GM21737 (cell line): ENCODE measurements at regions not wholly inside any gene's neighbourhood (a gene's known extent, or its start where the extent isn't known, plus 50 kb on each side); places are given as distances from the start of the nearest gene placed in this dataset.
"Not testable (repeated sequence)": the region's sequence is repeated elsewhere in the genome, so short reads cannot be mapped to it uniquely, and the experiment has no call there.

Source experiments
- ATAC-seq: cut with Tn5 transposase; IDR thresholded peaks from one replicate; pipeline ENCODE4 v1.9.1; 2021; ENCODE audit warnings: mild to moderate bottlenecking, moderate library complexity; ENCODE audit not compliant: unreplicated experiment

DNA sequence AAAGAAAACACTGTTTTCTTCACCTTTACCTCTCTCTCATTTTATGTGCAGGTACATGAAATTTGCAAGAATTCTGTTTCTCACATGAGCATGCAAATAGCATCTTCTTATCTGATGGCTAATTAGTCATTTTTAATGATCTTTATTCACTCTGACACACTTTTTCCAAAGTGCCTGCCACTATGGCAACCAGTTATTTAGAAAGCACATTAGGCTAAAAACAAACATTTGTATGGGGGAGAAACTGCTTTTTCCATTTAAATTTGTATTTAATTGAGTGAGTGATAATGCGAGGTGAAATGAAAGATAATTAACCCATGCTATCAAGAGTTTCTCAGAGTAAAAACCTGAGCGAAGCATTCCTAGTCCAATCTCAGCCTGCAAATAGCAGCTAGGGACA lies 365.0 kb downstream of the MAT2B start:
- no peak for ATAC-seq

DNA sequence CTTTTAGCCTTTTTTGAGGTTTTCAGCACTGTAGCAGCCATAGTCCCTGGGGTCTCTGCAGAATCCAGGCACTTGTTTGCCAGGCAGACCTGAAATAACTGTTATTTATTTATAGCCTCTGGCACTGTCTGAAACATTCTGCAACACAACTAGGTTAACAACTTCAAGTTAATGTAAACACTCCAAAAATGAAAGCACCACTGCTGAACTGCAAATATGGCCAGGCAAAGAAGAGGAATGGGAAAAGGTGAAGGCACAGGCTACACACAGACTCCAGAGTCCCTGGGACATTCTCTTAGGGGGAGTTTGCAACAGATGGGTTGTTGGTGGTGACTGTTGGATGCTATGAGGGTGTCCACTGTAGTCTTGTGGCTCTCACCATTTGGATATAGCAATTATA lies 369.0 kb downstream of the MAT2B start:
- no peak for ATAC-seq

DNA sequence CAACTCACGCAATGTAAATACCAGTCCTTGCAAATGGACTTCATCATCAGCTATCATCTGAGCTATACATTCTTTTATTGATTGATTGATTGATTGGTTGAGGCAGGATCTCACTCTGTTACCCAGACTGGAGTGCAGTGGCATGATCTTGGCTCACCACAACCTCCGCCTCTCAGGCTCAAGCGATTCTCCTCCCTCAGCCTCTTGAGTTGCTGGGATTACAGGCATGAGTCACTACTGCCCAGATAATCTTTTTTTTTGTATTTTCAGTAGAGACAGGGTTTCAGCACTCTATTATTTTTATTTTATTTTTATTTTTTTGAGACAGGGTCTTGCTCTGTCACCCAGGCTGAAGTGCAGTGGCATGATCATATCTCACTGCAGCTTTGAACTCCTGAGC lies 369.5 kb downstream of the MAT2B start:
- ATAC-seq, result not testable (repeated sequence)

DNA sequence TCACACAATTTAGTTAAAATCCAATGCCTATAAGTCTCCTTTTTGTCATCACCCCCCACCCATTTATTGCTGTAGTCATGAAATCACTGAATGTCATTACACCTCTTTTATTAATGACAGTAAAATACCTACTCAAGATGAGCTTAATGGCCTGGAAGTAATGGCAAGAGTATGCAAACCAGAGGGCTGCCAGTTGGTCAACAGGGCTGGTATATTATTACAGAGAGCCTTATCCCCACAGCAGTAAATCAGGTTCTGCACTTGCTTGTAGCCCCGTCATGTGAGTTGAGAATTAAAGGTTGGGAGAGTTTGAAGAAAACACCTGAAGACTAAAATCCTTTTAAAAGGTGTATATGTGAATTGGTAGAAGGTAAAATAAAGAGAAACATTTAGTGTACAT lies 372.4 kb downstream of the MAT2B start:
- ATAC-seq, result no peak

DNA sequence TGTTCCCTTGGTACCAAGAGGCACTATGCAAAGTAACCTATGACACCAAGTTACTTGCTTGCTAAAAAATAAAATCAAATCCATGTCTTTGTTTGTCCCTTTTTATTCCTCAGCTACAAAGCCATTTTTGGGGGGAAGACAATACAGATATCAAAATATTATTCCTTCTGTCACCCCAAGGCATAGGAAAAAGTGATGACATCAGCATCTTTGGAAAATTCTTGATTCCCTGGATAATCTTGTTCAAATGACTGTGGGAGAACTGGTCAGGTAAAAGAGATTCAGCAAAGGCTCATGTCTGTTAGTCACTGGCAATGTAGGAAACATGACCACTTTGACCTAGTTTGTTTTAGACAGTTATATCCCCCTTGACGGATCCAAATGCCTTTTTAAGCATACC lies 373.1 kb downstream of the MAT2B start:
- ATAC-seq, result no peak

DNA sequence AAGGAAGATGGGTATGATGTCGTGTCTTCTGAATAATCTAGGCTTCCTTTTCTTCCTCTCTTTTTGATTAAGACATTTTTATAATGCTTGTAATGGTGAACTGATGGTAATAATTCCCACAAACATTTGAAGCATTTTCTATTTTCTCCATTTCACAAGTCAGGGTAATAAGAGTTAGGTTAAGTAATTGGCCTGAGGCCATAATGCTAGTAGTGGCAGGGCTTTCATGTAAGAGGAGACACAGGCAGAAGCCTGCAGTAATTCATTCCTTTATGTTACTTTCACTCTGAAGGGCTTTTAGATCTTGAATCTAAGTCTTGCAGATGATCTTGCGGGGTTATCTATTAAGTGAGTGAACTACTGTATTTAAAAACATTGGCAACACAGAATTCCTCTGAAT lies 374.9 kb downstream of the MAT2B start:
- no peak for ATAC-seq

DNA sequence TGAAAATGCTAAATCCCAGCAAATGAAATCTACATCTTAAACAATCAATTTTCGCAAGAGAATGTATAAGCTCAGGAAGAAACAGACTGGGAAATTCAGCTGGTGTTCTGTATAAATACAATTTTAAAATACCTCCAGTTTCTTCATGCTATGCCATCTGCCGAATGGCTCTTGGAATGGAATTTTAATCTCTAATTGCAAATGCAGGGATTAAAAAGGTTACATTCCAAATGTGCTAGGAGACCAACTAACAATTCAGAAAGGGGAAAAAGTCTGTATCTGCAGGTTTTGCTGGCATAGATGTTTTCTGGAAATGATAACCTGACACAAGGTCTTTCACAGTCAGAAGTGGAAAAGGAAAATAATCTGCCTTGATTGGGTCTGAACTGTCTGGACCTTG lies 379.7 kb downstream of the MAT2B start:
- ATAC-seq, result no peak

DNA sequence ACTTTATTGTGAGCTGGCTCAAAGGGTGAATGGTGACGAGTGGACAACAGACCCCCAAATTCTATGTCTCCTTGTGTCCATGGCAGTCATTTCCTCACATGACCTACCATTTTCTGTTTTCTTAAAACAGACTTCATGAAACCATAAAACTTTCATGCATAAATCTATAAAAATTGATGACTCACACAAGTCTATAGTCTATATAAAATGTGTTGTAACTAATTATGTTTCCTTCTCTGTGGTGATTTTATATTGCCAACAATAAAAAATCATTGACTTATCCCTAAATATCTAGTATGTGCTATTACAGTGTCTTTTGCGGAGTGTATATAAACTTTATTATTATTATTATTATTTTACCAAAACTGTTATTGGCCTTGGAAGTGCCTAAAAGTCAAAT lies 382.4 kb downstream of the MAT2B start:
- ATAC-seq, result no peak

DNA sequence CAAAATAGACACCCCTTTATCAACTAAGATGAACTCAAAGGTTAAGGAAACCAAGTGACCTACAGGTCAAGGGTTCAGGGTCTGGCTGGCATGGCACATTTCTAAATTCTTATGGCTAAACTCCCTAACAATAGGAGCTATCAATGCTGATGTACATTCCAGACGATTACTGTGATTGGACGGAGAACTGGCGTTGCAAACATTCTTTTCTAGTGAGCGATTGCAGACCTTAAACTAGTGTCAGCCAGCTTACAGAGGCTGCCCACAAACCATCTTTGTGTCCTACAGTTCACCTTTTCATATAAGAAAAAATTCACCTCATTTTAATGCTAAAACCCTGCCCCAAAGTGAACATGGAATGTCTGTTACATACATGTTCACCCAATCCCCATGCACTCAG lies 382.9 kb downstream of the MAT2B start:
- ATAC-seq, result no peak

DNA sequence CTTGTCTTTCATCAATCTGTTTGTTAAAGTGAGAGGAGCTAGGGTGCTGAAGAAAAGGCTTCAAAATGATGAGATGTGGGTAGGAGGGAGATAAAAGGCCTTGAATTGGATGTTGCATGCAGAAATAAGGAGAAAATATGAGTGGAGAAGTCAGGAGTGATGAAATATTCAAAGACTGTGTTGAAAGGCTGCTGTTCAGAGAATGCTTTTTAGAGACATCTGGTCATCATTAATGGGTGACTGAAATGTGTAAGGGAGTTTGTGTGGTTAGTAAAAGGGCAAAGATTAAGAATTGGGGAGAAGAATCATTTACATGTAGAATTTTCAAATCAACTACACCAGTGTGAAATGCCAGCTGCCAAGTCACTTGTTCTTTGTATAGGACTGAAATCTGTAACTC lies 383.9 kb downstream of the MAT2B start:
- no peak for ATAC-seq

DNA sequence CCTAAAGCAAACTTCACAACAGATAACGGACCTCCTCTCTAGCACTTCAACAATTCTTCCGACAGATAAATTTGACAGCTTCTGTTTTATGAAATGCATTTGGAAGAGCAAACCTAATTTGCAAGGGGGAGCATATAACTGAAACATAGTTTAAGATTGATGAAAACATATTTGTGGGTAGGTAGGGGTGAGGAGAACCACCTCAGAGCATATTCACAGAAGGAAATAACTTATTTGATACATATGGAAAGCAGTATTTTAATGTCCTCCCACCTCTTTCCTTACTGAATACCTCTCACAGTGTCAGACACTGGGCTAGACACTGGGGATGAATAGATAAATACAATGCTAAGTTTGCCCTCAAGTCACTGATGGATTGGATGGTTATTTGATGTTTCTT lies 384.8 kb downstream of the MAT2B start:
- no peak for ATAC-seq

DNA sequence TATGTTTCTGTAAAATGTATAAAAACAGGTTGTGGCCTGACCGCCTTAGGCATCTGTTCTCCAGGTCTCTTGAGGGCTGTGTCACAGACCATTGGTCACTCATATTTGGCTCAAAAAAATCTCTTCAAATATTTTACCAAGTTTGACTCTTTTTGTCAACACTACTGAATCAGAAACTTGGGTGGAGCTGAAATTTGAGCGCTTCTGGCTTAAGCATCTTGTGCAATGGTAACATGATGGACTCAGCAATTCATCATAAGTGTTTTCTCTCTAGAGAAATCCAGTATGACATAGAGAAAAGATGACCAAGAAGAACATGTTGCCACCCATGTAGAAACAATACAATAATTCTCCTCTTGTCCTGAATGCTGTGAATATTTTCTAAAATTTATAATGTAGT lies 387.9 kb downstream of the MAT2B start:
- no peak for ATAC-seq

DNA sequence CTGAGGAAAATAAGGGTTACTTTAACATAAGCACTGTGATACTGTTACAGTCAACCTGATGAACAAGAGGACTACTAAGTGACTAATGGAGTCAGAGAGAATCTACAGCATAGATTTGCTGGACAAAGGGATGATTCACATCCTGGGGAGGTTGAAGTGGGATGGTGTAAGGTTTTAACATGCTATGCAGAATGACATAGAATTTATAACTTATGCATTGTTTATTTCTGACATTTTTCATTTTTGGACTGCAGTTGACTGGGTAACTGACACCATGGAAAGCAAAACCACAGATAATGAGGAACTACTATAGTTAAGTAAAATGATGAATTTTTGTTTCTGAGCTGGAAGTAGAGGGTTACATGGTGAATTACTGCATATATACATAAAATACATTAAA lies 389.2 kb downstream of the MAT2B start:
- ATAC-seq, result no peak

DNA sequence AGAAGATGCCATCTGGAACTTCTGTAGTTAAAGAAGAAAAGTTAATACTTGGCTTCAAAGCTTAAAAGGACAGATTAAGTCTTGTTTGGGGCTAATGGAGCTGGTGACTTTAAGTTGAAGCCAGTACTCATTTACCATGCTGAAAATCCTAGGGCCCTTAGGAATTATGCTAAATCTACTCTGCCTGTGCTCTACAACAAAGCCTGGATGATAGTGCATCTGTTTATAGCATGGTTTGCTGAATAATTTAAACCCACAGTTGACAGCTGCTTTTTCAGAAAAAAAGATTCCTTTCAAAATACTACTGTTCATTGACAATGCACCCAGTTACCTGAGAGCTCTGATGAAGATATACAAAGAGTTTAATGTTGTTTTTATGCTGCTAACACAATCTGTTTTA lies 393.5 kb downstream of the MAT2B start:
- ATAC-seq, result no peak

DNA sequence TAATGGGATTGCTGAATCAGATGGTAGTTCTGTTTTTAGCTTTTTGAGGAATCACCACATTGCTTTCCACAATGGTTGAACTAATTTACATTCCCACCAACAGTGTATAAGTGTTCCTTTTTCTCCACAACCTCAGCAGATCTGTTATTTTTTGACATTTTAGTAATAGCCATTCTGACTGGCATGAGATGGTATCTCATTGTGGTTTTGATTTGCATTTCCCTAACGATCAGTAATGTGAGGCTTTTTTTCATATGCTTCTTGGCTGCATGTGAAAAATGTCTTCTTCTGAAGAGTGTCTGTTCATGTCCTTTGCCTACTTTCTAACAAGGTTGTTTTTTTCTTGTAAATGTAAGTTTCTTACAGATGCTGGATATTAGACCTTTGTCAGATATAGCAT lies 402.4 kb downstream of the MAT2B start:
- not testable (repeated sequence) for ATAC-seq

DNA sequence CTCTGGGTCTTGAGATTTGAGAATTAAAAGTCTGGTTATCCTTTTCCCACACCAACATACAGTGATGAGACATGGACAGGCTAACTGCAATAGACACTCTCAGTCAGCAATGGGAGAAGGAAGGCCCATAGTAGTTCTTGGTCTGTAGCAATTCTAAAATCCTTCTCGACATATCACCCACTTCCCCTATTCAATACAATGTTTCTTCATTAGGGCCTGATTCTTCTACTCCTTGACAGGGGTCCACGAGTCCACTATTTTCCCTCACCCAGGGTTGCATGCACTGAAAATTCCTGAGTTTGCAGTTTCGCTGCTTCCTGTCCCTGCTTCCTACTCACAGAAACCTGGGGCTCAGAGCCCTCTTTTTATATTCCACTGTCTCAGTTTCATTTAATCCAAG lies 402.8 kb downstream of the MAT2B start:
- ATAC-seq, result no peak

DNA sequence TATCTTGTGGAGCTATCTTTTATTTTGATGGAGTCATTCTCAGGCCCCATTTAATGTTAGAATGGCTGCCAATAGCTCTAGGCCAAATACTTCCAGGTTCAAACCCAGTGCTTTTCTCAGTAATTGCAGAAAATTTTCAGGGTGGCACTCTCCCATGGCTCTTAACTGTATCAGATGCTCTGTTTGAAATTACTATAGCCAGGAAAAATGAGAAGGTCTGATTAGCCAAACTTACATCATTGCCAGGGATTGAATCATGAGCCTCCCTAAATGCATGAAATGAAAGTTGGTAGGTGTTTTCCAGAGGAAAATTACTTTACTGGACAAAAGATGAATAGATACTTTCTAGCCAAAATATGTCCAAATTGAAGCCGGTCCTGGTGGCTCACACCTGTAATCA lies 404.8 kb downstream of the MAT2B start:
- no peak for ATAC-seq

DNA sequence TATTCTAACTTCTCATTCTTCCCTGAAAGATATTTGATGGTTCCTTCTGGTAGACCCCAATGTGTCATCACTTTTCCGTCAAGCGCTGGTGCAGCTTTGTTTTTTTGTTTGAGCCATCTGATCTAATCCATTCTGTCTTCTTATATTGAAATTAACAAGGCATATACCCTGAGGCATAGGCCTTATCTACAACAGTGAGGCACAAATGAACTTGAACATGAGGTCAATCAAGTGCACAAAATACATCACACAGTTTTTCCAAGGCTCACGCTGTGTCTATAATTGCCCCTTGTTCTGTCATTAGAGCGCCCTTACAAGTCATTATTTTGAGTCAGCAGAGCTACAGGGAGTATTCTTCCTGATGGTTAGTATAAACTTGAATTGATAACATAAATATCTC lies 406.6 kb downstream of the MAT2B start:
- no peak for ATAC-seq

DNA sequence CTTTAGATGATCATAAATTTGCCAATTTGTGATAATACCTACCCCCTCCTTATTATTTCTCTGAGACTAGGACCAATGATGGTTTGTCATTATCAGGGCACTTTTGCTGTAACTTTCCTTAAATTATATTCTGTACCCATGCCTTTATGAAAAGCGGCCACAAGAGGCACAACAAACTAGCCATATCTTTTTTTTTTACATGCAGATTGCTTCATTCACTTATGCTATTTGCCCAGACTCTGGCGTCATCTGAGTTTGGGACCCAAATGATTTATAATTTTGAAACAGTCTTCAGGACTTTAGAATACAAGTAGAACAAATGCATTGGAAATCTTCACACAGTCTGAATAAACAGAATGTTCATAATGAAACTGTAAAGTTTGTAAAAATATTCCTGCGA lies 408.1 kb downstream of the MAT2B start:
- ATAC-seq, result no peak

DNA sequence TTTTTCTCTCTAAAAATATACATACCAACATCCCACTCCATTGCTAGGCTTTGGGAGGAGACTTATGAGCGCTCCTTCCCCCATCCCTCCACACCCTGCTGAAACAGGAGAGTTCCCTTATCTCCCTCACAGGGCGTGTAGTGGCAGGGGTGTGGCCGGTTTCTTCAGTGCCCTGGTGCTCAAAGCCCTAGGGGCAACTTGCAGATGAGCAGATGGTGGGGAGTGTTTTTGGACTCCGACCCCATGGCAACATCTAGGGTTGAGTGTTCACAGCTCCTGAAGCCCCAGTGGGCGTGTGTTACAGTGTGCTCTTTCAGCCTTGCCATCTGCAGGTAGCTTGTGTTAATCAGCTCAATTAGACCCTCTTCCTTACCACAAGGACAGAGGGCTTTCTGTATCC lies 409.5 kb downstream of the MAT2B start:
- ATAC-seq, result peak; percentile 44

DNA sequence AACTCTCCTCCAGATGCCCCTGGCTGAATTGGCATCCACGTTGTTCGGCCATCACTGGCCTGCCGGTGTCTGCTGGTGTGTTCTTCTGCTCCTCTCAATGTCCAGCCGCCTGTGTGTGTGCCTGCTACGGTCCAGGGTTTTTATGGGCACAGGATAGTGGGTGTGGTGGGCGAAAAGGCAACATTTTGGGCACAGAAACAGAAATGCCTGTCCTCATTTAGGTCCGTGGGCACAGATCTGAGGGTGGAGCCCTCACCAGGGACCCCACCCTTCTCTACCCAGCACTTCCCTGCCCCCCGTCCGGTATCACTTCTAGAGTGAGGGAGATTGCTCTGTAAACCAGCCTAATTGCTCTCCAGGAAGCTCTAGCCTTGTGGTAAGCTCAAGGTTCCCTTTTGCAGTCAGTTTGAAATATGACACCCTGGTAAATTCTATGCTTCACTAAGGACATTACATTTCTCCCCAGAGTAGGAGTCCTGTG lies 410.1 kb downstream of the MAT2B start:
- ATAC-seq, result peak; percentile 68

DNA sequence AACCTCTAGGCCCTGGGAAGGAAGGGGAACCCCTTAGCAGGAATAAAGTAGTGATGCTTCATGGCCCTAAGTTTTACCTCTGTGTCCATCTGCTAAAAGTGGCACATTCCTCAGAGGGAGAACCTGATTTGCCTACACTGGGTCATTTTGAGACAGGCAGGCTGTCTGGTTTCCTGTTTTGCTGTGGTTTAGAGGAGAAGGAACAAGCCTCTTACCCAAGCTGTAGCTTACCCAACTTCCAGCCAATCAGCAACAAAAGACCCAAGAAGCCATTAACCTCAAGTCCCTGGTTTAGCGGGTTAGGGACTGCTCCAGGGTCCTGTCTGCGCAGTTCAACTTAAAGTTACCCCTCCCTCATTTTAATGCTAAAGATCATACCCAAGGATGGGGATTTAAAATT lies 411.0 kb downstream of the MAT2B start:
- ATAC-seq, result peak; percentile 91

DNA sequence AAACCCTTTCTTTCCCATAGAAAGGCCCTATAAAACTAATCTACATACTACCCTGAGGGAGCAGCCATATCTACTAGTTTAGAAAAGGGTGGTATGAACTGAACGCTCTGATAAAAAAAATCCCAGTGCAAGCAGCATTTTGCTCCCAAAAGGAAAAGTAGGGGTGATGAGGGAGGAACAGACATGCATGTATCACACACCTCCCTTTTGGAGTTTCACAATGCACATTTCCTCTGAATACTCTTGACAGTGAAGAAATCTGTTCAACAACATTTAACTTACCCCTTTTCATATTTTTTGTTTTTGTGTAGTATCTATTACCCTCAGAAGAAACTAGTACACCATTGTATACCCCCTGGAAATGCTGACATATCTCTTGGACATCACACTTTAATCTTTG lies 411.4 kb downstream of the MAT2B start:
- no peak for ATAC-seq

DNA sequence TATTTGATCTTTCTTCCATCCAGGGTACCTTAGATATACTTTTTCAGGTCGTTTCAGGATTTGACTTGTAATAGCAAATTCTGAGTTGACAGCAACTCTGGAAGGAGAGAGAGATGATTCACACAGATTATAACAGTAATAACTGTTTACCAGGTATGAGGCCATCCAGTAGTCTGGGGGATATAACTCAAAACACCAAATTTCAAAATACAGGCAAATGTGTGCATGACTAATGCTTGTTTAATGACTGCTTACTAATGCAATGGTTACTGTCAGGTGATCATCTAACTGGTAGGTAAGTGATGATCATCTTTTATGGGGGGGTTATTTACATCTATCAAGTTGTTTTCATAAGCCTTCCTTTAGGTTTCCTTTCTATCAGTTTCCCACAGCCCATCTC lies 412.3 kb downstream of the MAT2B start:
- no peak for ATAC-seq
